ENCODE measurements at regions not wholly inside any gene's neighbourhood (a gene's known extent, or its start where the extent isn't known, plus 50 kb on each side); places are given as distances from the start of the nearest gene placed in this dataset.

GRCh38 chr6:66423047-66423446 is 716.0 kb upstream of the EYS start:
- TF ChIP-seq RAD21 (IDR thresholded peaks at IDR 0.05; ENCODE audit: low read depth) (no peak), EP300 (IDR thresholded peaks at IDR 0.05; ENCODE audit: borderline replicate concordance) (no peak), REST (IDR thresholded peaks at IDR 0.05; ENCODE audit: low read depth) (no peak), TEAD4 (IDR thresholded peaks at IDR 0.05) (no peak), CEBPB (IDR thresholded peaks at IDR 0.05) (no peak), MAX (IDR thresholded peaks at IDR 0.05) (no peak), CREB1 (IDR thresholded peaks at IDR 0.05; ENCODE audit: low read depth) (no peak), NFIC (IDR thresholded peaks at IDR 0.05) (no peak), TAF1 (IDR thresholded peaks at IDR 0.05; ENCODE audit: low read depth) (no peak), TCF12 (IDR thresholded peaks at IDR 0.05; ENCODE audit: low read depth) (no peak), YY1 (IDR thresholded peaks at IDR 0.05; ENCODE audit: low read depth) (no peak), EGR1 (IDR thresholded peaks at IDR 0.05) (no peak)
